ENCODE measurements at regions not wholly inside any gene's neighbourhood (a gene's known extent, or its start where the extent isn't known, plus 50 kb on each side); places are given as distances from the start of the nearest gene placed in this dataset.

GRCh38 chr5:173718469-173718868, 102.0 kb upstream of the BOD1 start:
- WGBS, 2 donors: 87 to 90% methylated on average over 10 of the region's 10 CpGs

GRCh38 chr5:173719731-173720082, 103.3 kb upstream of the BOD1 start:
- DNase-seq: no peak

More at GRCh38 chr5:173718469-173718868, 102.0 kb upstream of the BOD1 start:
- Histone ChIP-seq H3K9me3 (no peaks in the 10 kb centered on the region), H3K27me3 (no peaks in the 10 kb centered on the region), H3K4me1 (no peaks in the 10 kb centered on the region), H3K27ac (no peak overlapping the region), H3K36me3 (no peaks in the 10 kb centered on the region), H3K4me3 (no peak overlapping the region)
- TF ChIP-seq POLR2A (IDR thresholded peaks at IDR 0.05) (no peak), EP300 (IDR thresholded peaks at IDR 0.05) (no peak), POLR2AphosphoS5 (IDR thresholded peaks at IDR 0.05) (no peak), CTCF (IDR thresholded peaks at IDR 0.05) (no peak)
- no peak for DNase-seq
- intact Hi-C loops (cut with DNase I): no loop called here

GRCh38 chr5:173720286-173720952, 104.0 kb upstream of the BOD1 start:
- 73 to 85% methylated on average over 8 of the region's 8 CpGs for WGBS, 2 donors
- DNase-seq: no peak

More at GRCh38 chr5:173719731-173720082, 103.3 kb upstream of the BOD1 start:
- no peaks in the 10 kb centered on the region for H3K27me3 ChIP-seq
- intact Hi-C loops (cut with DNase I): no loop called here
- H3K36me3 ChIP-seq: no peaks in the 10 kb centered on the region
- 47 to 68% methylated on average over 10 of the region's 10 CpGs for WGBS, 2 donors
- H3K9me3 ChIP-seq: no peaks in the 10 kb centered on the region
- H3K4me1 ChIP-seq: no peaks in the 10 kb centered on the region
- TF ChIP-seq POLR2A (IDR thresholded peaks at IDR 0.05) (no peak), EP300 (IDR thresholded peaks at IDR 0.05) (no peak), CTCF (IDR thresholded peaks at IDR 0.05) (no peak), POLR2AphosphoS5 (IDR thresholded peaks at IDR 0.05) (no peak)
- H3K27ac ChIP-seq: no peak overlapping the region
- no peak overlapping the region for H3K4me3 ChIP-seq

GRCh38 chr5:173720953-173721600, 104.6 kb upstream of the BOD1 start:
- DNase-seq: no peak
- Histone ChIP-seq H3K9me3 (no peaks in the 10 kb centered on the region), H3K4me1 (no peaks in the 10 kb centered on the region), H3K27ac (no peak overlapping the region), H3K27me3 (no peaks in the 10 kb centered on the region), H3K4me3 (no peak overlapping the region), H3K36me3 (no peaks in the 10 kb centered on the region)
- TF ChIP-seq POLR2AphosphoS5 (IDR thresholded peaks at IDR 0.05) (no peak), CTCF (IDR thresholded peaks at IDR 0.05) (no peak), POLR2A (IDR thresholded peaks at IDR 0.05) (no peak), EP300 (IDR thresholded peaks at IDR 0.05) (no peak)
- intact Hi-C loops (cut with DNase I): no loop called here
- 77 to 86% methylated on average over 7 of the region's 7 CpGs for WGBS, 2 donors

More at GRCh38 chr5:173720286-173720952, 104.0 kb upstream of the BOD1 start:
- Histone ChIP-seq H3K36me3 (no peaks in the 10 kb centered on the region), H3K4me1 (no peaks in the 10 kb centered on the region), H3K27me3 (no peaks in the 10 kb centered on the region), H3K27ac (no peak overlapping the region), H3K4me3 (no peak overlapping the region), H3K9me3 (no peaks in the 10 kb centered on the region)
- TF ChIP-seq POLR2AphosphoS5 (IDR thresholded peaks at IDR 0.05): no peak
- TF ChIP-seq EP300 (IDR thresholded peaks at IDR 0.05): no peak
- TF ChIP-seq POLR2A (IDR thresholded peaks at IDR 0.05): no peak
- no peak for TF ChIP-seq CTCF (IDR thresholded peaks at IDR 0.05)
- intact Hi-C loops (cut with DNase I): no loop called here
